ENCODE measurements at regions not wholly inside any gene's neighbourhood (a gene's known extent, or its start where the extent isn't known, plus 50 kb on each side); places are given as distances from the start of the nearest gene placed in this dataset.

DNA sequence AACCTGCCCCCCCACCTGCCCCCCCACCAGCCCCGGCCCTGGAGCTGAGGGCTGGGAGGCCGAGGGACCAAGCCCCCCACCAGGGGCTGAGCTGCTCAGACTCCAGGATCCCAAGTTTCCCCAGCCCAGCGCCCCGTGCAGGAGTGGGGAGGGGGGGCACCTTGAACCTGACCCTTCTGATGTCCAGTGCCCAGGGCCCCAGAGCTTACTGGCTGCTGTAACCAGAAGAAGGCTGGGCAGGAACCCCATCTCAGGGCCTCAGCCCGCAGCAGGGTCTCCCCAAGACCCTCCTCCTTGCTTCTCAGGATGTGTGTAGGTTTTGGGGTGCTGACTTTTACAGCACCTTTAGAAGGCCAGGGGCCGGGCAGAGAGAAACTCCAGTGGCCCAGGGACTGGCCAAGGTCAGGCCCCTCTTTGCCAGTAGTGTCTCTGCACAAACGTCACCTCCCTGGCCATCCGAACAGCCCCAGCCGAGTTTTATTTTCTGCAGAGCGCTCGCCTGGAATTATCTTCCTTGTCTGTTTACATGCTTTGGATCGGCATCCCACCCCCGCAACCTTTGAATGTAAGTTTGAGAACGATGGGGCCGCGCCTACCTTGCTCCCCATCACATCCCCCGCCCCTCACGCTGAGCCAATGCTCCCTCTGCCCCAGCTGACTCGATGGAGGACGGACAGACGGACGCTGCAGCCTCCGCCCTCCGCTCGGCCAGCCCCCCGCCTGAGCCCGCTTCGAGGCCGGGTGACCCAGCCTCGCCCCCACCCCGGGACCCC lies 70.1 kb upstream of the CASZ1 start:
- TF ChIP-seq, protein P1, sequence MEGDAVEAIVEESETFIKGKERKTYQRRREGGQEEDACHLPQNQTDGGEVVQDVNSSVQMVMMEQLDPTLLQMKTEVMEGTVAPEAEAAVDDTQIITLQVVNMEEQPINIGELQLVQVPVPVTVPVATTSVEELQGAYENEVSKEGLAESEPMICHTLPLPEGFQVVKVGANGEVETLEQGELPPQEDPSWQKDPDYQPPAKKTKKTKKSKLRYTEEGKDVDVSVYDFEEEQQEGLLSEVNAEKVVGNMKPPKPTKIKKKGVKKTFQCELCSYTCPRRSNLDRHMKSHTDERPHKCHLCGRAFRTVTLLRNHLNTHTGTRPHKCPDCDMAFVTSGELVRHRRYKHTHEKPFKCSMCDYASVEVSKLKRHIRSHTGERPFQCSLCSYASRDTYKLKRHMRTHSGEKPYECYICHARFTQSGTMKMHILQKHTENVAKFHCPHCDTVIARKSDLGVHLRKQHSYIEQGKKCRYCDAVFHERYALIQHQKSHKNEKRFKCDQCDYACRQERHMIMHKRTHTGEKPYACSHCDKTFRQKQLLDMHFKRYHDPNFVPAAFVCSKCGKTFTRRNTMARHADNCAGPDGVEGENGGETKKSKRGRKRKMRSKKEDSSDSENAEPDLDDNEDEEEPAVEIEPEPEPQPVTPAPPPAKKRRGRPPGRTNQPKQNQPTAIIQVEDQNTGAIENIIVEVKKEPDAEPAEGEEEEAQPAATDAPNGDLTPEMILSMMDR (IDR thresholded peaks at IDR 0.05; ENCODE audit: low read depth, low read length): no peak
- TF ChIP-seq EZH2phosphoT487 (IDR thresholded peaks at IDR 0.05; ENCODE audit: low read depth): no peak
